Eye (tissue), 1 donor: ENCODE measurements at regions not wholly inside any gene's neighbourhood (a gene's known extent, or its start where the extent isn't known, plus 50 kb on each side); places are given as distances from the start of the nearest gene placed in this dataset.
"Not testable (repeated sequence)": the region's sequence is repeated elsewhere in the genome, so short reads cannot be mapped to it uniquely, and the experiment has no call there.

Experiments
- DNase-seq: peaks from one replicate; pipeline ENCODE4 v3.0.0-alpha.2; 2015

GRCh38 chr20:48461091-48461734 lies 366.6 kb downstream of the PREX1 start:
- DNase-seq, result no peak

- no peak for DNase-seq
Observed at GRCh38 chr20:48460681-48461080, 367.1 kb downstream of the PREX1 start.

GRCh38 chr20:48459722-48460395 lies 367.9 kb downstream of the PREX1 start:
- DNase-seq, result peak; percentile 80

- no peak for DNase-seq
Observed at GRCh38 chr20:48458601-48459385, 369.0 kb downstream of the PREX1 start.

GRCh38 chr20:48458003-48458377 lies 369.8 kb downstream of the PREX1 start:
- DNase-seq, result no peak

- DNase-seq, result peak; percentile 57
Observed at GRCh38 chr20:48457193-48458002, 370.4 kb downstream of the PREX1 start.

GRCh38 chr20:48456366-48457192 lies 371.2 kb downstream of the PREX1 start:
- no peak for DNase-seq

- DNase-seq, result peak; percentile 80
Observed at GRCh38 chr20:48455651-48456365, 372.0 kb downstream of the PREX1 start.

- no peak for DNase-seq
Observed at GRCh38 chr20:48454671-48455490, 372.9 kb downstream of the PREX1 start.

GRCh38 chr20:48453477-48454093 lies 374.2 kb downstream of the PREX1 start:
- DNase-seq, result no peak

GRCh38 chr20:48451401-48451800 lies 376.4 kb downstream of the PREX1 start:
- no peak for DNase-seq

- DNase-seq, result no peak
Observed at GRCh38 chr20:48448666-48449600, 378.9 kb downstream of the PREX1 start.

GRCh38 chr20:48447456-48447855 lies 380.3 kb downstream of the PREX1 start:
- no peak for DNase-seq

- DNase-seq, result no peak
Observed at GRCh38 chr20:48445827-48446226, 382.0 kb downstream of the PREX1 start.

- DNase-seq, result no peak
Observed at GRCh38 chr20:48444249-48444648, 383.6 kb downstream of the PREX1 start.

GRCh38 chr20:48440916-48441315 lies 386.9 kb downstream of the PREX1 start:
- no peak for DNase-seq

- not testable (repeated sequence) for DNase-seq
Observed at GRCh38 chr20:48440261-48440660, 387.5 kb downstream of the PREX1 start.

GRCh38 chr20:48437146-48437545 lies 390.7 kb downstream of the PREX1 start:
- no peak for DNase-seq

GRCh38 chr20:48436609-48437008 lies 391.2 kb downstream of the PREX1 start:
- not testable (repeated sequence) for DNase-seq
